Activated naive CD4-positive, alpha-beta T cell treated with Interleukin-2 at 50 U/mL for 16 hours (primary cell): ENCODE measurements at regions not wholly inside any gene's neighbourhood (a gene's known extent, or its start where the extent isn't known, plus 50 kb on each side); places are given as distances from the start of the nearest gene placed in this dataset.
"Not testable (repeated sequence)": the region's sequence is repeated elsewhere in the genome, so short reads cannot be mapped to it uniquely, and the experiment has no call there.

Experiments used
- DNase-seq: peaks from one replicate; pipeline ENCODE4 v3.0.0-alpha.2; 2020

DNA sequence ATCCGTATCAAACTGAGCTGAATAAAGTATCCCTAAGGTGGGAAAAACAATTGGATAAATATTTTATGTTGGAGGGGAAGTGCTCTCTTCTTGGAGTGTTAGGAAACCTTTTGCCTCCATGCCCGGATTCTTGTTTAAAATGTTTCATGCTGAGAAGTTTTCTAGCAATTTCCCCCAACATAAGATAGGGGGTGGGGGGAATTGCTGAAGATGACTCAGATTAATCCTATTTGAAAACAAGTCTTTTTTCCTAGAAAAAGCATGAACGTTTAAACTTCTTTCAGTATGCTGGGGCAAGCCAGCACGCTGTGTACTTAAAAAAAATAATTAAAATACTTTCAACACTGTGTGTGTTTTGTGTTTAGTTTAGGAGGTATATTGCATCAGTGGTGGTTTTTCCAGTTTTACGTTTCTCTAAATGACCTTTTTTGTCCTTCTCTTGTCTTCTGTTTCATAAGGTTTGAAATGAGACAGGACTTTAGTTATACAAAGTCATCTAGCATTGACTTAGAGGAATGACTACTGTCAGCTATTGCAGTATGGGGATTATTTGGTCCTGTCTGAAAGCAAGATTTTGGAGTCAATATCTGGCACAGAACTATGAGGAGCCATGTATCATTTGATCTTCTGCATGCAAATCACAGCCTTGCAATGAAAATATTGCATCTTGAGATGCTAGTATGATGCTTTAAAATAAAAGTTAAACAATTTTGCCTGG, 295.9 kb downstream of the GATA3 start:
- no peak for DNase-seq

DNA sequence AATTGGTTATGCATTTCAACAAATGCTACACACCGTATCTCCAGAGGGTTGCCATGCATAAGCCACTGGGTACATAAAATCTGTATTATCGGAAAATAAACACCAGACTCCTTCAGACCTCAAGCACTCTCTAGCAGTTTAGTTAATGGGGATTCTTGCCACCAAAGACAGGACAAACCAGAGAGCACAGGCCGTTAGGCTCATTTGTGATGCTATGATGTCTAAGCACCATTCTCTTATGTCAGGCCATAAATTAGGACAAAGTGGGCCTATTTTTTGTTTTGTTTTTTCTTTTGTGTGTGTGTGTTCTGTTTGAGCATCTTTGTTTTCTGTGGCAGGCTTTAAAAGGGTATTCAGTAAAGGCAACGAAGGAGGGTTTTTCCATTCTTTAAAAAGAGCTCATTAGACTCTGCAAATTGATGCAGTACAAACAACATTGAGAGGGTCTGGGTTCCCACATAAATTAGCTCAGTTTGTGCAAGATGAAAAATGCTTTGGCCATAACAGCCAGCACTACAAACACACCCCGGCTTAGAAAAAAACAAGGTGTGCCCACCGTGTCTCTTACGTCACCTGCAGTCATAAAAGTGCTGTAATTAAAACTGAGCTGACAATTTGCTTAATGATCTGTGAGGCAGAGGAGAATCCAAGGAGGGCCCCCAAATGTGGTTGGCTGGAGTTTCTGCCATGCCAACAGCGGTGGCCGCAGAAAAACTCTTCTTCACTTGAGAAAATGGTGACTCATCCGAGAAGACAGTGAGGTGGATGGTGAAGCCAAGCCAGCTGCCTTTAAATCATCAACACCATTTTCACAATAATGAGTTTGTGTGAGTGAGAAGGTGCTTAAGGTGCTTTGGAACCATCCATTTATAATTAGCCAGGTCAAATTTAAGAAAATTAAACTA, 297.9 kb downstream of the GATA3 start:
- DNase-seq = no peak

GRCh38 chr10:8356283-8356682, 301.8 kb downstream of the GATA3 start:
- no peak for DNase-seq

DNA sequence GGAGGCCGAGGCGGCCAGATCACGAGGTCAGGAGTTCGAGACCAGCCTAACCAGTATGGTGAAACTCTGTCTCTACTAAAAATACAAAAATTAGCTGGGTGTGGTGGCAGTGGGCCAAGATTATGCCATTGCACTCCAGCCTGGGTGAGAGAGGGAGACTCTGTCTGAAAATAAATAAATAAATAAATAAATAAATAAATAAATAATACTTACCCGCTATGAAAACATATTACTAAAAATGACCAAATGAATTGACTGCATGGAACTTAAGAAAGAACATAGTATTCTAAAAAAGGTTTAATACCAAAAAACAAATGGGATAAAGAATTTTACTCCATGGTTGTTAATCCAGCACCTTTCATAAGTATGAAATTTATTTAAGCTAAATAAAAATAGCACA, 305.0 kb downstream of the GATA3 start:
- no peak for DNase-seq

DNA sequence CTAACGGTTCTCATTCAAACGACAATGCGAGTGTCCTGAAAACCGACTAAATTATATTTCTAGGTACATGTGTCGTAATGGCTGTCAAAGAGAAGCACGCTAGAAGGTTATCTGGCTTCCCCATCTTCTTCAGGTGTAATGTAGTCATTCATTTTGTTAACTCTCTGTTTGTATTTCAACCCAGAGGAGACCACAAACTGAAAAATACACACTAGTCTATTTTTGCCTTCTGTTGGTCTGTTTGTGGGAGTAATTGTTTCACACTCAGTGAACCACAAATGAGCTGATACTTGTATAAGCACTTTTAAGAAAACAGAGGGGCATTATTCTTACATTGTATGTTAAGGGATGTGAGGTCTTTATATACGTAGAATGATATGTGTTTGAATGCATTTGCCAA, 305.9 kb downstream of the GATA3 start:
- no peak for DNase-seq

DNA sequence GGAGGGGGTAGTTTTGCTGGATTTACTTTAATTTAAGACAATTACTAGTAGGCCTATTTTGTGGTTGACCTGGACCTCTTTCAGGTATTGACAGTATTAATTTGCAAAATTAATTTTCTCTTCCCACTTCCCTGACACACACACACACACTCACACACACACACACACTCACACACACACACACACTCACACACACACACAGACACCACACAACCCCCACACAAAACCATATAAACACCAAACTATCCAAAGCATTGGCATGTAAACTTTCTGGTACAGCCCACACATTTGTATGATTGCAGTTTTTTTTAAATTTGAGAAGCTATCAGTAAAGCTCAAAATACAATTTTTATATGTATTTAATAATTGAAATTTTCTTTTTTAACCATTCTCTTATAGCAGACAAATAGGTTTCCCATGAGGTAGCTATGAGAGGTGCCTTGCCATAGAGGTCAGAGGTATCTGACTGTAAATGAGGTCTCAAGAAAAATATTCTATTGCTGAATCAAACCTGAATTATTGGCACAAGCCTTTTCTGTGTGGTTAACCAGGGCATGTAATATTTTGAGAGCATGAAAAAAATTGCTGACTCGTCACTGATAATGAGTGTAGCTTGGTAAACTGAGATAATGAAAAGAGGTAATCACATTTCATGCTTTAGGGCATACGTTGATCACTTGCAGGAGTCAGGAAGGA, 306.5 kb downstream of the GATA3 start:
- DNase-seq = no peak

GRCh38 chr10:8361510-8361844, 307.0 kb downstream of the GATA3 start:
- DNase-seq = no peak

DNA sequence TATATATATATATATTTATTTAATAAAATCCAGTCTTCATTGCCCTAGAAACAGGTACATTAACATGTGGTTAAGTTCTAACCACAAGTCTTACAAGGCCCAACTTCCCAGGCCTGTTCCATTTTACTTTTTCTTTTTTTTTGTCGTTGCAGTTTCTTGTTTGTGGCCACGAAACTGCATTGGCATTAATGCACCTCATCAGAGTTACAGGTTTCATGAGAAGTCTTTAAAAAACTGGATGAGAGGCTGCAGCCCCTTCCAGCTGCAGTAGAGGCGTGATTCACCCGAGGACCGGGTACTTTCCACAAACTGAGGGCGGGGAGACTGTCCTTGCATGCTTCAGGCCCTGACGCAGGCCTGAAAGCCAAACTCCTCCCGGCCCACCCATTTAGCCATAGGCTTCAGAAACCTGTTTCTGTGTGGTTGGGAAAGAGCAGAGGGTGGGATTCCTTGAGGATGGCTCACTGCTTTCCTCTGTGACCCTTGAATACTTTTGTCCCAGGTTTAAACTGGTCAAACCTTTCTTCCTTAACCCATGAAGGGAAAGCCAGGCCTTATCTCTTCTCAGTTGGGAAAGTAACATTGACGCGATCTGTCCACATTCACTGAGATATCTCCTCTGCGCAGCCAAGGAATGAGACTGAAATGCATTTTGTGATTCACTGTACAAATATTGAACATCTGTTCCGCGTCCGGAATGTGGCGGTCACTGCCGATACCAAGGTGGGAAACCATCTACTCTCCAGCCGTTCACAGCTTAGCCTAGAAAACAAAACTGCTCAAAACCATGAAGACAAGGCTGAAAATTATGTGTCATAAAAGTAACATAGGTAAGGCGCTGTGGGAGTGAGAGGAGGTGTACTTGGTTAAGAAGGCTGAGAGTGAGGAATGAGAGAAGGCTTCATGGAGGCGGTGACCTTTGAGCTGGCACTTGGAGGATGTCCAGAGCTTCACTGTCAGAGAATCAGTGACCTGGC, 311.7 kb downstream of the GATA3 start:
- peak; percentile 73 for DNase-seq

DNA sequence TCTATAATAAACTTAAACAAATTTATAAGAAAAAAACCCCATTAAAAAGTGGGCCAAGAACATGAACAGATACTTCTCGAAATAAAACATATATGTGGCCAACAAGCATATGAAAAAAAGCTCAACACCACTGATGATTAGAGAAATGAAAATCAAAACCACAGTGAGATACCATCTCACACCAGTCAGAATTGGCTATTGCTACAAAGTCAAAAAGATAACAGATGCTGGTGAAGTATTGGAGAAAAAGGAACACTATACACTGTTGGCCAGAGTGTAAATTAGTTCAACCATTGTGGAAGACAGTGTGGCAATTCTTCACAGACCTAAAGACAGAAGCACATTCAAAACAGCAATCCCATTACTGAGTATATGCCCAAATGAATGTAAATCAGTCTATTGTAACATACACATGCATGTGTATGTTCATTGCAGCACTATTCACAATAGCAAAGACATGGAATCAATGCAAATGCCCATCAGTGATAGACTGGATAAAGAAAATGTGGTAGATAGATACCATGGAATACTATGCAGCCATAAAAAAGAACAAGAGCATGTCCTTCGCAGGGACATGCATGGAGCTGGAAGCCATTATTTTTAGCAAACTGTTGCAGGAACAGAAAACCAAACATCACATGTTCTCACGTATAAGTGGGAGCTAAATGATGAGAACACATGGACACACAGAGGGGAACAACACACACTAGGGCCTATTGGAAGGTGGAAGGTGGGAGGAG, 313.4 kb downstream of the GATA3 start:
- DNase-seq = not testable (repeated sequence)

- no peak for DNase-seq
Measured at GRCh38 chr10:8369666-8370065, 315.2 kb downstream of the GATA3 start.

DNA sequence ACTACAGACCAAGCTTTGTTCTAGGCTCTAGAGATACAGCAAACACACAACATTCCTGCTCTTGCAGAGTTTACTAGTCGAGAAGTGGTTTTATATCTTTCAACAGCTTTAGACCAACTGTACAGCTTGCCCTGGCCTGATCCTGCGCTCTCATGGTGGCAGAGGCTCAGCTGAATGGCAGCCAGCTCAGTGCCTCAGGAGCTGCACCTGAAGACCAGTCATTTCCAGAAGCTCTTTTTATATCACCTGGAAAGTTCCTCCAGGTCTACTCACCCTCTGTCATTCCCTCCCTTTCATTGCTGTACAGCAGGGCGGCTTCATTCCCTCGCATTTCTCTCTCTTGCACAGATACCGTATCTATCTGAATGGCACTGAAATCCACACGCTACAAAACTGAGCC, 319.8 kb downstream of the GATA3 start:
- DNase-seq = no peak

- DNase-seq = no peak
Measured at GRCh38 chr10:8375137-8375536, 320.6 kb downstream of the GATA3 start.

DNA sequence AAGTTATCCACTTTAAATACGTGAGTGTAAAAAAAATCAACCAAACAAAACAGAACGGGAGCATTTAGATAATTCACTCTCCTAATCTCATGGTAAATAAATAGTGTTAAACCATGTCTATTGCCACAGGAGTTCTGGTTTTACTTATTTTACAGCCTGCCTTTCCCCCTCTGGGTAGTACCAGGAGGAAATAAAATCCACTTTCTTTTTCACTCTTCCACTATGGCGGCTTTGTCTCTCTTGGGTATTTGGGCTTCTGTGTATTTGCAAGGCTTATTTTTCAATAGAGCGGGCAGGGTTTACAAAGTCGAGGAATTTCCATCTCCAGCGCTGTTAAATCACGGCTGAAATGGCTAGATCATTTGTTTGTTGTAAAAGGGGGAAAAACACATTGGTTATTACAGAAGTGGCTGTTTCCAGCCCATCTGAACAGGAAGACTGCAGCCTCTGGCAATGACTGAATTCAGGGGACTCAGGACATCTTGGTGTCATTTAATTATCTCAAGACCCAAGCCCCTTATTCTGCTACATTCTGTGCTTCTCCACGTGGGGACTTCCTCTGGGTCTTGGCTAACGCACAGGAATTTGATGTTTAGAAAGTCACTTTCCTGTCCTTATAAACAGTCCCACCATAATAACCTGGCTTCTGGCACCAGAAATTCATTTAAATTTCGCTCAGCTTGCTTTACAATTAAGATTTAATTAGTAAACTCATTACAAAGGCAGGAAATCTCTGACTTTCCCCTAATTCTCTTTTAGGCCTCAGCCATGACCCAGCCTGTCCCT, 323.9 kb downstream of the GATA3 start:
- DNase-seq = no peak

DNA sequence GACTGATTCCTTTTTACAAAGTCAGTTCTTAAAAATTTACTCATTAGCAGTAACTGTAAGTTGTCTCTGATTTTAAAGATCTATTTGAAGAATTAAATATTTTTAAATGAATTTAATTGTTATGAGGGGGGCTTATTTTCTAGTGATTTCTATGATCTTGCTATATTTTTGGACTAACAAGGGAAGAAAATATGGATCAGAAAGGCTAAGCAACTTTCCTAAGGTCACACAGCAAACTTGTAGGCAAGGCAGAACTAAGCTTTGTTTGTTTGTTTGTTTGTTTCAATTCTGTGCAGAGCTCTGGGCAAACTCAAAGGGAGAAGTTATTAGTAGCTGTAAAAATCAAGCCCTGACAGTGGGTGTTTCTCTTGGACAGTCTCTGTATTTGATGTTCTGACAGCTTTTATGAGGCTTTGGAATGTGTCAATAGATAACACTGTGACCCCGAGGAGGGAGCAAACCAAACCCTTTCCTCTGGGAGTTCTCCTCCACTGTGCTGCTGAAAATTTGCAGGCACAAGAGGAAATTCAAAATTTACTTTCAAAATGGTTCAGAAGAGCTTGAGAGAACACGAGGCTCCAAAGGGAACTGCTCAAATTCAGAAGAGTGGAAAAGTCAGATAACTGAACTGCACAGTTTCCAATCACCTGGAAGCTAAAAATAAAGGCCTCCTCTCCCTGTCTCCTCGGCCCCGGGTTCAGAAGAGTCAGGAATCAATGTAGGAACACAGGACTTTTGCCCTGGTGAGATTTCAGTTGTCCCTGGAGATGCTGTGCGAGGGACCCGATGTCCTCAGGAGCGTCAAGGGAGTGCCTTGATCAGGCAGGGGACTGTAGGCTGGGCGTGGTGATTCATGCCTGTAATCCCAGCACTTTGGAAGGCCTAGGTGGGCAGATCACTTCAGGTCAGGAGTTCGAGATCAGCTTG, 325.7 kb downstream of the GATA3 start:
- DNase-seq = no peak

DNA sequence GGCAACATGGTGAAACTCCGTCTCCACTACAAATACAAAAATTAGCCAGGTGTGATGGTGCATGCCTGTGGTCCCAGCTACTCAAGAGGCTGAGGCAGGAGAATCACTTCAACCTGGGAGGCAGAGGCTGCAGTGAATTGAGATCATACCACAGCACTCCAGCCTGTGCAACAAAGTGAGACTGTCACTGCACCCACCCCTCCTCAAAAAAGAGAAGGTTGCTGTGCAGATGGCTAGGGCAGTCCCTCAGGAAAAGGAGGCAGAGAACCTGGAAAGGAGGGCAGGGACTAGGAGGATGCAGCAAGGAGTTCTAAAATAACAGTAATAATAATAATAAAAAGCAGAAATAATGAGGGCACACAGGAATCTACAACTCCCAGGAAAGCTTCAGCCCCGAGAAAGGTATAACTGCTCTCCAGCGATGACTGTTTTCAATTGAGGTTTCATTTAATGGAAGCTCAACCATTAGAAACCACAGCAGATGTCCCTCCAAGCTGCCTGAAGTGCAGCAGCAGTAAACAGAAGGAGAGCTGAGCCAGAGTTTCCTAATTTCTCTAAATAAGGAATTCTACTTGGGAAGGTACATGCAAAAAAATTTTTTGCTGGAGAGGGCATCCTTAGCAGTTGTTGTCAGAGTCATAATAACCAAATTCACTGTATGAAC, 326.5 kb downstream of the GATA3 start:
- no peak for DNase-seq

- no peak for DNase-seq
Measured at GRCh38 chr10:8386781-8387180, 332.3 kb downstream of the GATA3 start.

GRCh38 chr10:8389630-8390029, 335.1 kb downstream of the GATA3 start:
- no peak for DNase-seq

DNA sequence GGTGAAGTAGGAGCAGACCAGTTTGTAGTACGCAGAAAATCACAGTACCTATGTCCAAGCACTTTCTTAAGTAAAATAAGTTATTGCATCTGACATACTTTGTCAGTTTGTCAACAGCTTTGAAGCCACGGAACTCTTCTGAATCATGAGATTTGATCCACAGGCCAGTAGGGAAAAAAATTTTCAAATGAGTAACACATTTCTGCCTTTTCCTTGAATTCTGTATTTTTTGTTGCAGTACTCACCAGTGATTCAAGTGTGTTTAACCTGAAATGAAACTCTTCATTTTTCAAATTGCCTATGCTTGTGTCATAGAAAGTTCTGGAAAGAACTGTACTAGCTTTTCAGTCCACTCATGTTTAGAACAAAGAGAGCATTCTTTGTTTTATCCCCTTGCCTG, 337.7 kb downstream of the GATA3 start:
- no peak for DNase-seq

DNA sequence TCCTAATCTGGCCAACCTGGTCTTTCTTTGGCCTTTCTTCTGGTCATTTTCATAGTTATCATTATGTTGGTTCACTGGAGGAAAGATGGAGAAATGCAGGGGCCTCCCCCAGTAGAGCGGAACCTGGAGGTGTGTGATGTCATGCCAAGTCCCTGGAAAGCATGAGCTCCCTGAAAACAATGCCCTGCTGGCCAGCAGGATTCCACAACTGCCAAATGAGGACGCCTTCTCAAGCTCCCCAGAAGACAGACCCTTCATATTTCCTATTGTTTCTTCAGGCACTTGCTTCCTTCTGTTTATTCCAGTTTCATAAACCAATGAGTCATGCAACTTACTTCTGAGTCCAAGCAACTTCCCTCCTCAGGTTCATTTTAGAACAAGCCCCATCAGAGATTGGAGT, 339.0 kb downstream of the GATA3 start:
- DNase-seq = no peak
